Fibroblast of the conjunctiva (primary cell): ENCODE measurements at regions not wholly inside any gene's neighbourhood (a gene's known extent, or its start where the extent isn't known, plus 50 kb on each side); places are given as distances from the start of the nearest gene placed in this dataset.

Experiments used
- DNase-seq: peaks from one replicate; pipeline ENCODE4 v3.0.0-alpha.2; 2010; ENCODE audit warnings: low read depth

DNA sequence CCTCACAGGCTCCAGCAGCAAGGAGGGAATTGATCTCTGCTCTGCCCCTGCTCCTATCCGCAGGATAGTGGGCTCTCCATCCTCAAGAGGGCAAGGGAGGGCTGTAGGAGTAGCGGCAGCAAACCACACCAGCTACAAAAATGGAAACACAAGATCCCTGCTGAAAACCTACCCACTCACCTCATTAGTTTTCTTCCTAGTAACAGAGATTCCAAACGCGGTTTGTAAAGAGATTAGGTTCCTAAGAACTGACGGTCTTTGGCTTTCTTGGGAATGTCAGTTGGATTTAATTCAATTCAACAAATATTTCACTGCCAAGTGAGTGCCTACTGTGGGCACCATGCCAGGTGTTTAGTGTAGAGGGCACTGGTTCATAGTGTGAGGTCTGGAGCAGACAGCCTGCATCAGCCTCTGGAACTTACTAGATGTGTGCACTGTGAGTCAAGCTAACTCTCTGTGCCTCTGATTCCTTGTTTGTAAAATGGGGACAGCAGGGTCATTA lies 84.7 kb downstream of the MRPL46 start:
- DNase-seq, result no peak

DNA sequence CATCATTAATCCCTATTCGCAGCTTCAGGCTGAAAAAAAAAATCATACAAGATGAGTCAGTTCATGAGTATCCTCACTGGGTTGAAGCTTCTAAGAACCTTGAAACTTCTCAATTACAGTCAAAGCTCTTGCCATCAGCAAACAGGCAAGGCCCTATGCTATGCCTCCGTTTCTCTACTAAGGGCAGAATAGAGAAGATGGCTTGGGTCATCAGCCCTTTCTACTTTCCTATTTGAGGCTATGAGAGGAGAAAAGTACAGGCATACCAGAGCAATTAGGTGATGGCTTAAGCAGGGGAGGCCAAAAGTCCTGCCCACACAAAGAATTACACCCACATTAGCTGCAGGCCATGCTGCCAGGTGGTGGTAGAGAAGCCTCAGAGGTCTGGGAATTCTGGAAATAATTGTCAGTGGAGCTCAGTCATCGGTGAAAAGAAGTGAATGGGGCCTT lies 89.0 kb downstream of the MRPL46 start:
- DNase-seq, result no peak

DNA sequence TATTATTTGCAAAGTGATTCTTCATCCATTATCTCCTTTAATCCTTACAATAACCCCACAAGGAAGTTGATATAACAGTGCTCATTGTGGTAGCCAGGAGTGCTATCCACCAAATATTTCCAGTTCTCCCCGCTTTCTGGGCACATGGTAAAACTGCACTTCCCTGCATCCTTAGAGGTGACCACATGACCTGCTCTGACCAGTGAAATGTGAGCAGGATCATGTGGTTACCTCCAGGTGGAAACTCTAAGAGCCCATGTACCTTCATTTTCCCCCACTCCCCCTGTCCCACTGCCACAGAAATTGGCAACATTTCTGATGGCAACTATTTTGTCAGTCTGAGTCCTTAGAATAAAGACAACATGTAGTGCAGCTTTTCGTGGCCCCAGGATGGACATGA lies 89.7 kb downstream of the MRPL46 start:
- DNase-seq, result no peak

DNA sequence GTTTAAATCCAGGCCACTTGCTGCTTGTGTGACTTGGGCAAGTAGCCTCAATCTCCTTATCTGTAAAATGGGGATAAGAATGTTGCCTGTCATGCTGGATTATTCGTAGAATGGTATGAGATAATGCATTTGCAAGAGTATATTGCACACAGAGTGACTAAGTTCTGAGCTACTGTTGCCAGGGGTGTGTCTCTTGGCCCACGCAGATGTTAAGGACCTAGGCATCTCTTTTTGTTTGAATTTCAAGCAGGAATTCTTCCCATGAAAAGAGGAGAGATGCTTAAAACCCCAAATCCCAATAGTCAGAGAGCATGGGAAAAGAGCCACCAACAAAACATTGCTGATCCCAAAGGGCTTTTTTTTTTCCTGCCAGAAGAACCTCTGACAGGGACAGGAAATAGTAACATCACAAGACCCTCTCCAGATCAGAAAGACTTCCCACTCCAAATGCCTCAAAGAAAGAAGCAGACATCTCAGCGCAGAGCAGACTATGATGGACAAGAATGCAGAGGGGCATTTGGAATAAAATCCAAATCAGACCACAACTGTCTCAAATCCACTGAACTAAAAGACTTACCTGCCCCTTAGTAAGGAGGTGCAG lies 90.5 kb downstream of the MRPL46 start:
- DNase-seq, result peak; percentile 3

DNA sequence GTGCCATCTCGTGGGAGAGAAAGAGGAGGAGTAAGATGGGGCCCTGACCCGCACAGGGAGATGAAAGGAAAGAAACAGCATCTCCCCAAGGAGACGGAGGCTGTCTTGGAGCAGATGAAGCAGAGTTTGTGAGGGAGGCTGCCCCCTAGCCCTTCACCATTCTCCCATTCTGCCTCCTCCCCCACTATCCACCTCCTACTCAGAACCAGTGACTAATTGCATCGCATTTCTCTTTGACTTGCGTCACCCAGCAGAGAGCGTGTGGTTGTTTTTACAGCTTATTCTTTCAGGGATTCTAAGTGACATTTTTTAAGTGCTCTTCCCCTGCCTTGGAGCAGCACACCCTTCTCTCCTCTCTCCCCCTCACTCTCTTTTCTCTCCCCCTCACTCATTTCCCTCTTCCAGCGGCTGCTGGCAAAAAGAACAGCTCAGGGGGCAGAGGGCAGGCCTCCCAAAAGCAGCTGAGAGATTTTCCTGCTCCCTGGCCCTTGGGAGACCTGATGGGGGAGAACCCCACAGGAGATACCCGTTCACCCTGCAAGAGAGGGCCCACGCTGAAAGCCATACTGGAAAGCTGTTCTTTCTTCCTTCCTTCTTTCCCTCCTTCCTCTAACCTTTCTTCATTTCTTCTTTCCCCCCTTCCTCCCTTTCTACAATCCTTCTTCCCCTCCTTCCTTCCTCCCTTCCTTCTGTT lies 91.8 kb downstream of the MRPL46 start:
- DNase-seq, result peak; percentile 32

DNA sequence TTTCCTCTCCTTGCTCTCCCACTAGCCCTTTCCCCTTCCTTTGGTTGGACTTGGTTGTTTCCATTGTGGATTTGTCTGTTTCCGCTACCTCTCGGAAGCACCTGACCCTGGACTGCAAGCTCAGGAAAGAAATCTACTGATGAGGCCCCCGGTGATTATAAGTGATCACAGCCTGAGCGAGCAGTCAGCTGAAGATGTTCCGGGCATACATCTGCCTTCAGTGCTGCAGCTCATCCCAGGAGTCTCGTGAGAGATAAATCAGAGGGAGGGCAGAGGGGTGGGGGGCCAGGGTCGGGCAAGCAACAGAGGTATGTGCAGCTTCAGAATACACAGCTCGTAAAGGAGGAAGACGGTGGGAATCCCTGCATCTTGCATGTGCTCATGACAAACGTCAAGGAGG lies 102.1 kb downstream of the MRPL46 start:
- no peak for DNase-seq

DNA sequence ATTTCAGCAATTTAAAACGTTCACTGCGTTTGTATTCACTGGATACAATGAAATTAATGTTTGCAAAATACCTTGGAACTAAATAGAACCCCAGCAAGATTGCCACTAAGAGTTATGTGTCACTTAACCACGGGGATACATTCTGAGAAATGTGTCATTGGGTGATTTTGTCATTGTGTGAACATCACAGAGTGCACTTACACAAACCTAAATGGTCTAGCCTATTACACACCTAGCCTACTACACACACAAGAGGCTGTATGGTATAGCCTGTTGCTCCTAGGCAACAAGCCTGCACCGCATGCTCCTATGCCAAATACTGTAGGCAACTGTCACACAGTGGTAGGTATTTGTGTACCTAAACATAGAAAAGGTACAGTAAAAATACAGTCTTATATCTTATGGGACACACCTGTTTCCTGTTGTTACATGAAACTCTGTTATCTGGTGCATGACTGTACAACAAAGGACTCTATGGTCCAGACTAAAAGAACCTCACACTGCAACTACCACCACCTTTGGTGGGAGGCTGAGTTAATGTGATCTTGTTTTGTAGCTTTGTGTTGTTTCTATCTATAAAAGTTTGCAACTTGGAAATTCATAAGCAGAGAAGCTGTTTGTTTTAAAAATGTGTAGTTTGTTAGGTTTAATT lies 92.2 kb upstream of the NTRK3 start:
- no peak for DNase-seq

DNA sequence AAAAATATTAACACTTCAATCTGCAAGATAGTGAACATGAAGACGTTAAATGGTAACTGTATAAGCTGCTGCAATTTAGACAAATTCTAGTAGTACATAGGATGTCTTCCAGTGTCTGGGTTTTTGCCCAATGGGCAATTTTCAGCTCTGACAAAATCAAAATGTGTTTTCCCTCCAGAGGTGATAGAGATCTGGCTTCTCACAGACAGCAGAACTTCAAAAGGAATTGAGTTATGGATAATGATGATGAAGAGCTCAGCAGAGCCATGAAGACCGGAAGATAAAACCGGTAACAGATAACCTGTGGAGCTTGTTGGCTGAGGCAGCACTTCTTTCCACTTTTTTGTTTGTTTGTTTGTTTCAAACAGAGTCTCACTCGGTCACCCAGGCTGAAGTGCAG lies 89.4 kb upstream of the NTRK3 start:
- DNase-seq, result no peak

DNA sequence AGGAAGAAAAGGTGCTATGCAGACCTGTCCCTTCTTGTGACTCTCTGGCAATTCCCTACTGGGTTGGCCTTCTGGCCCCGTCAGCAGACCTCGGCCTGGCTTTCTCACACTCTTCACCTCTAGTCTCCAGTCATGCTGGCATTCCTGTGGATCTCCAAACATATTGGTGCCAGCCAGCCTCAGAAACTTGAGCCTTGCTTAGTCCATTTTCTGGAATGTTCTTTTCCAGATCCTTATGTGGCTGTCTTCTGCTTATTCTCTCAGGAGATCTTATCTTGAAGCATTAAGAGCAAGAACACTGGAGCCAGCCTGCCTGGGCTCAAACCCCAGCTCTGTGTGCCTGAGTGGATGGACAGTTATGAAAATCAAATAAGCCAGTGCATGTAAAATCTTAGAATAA lies 88.2 kb upstream of the NTRK3 start:
- DNase-seq, result no peak

DNA sequence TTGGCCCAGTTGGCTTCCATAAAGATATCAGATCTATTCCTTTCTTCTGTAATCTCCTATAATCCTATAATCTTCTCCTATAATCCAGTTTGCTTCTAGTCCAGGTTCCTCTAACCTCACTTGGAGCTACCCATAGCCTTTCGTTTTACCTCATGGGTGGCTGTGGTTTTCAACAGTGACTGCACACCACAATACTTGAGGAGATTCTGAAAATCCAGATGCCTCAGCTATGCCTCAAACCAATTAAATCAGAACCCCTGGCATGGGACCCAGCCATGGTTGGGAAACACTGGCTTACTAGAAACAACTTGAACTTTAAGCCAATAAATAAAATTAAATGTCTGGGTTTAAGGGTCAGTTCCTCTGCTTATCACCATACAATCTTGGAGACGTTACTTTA lies 86.1 kb upstream of the NTRK3 start:
- no peak for DNase-seq

DNA sequence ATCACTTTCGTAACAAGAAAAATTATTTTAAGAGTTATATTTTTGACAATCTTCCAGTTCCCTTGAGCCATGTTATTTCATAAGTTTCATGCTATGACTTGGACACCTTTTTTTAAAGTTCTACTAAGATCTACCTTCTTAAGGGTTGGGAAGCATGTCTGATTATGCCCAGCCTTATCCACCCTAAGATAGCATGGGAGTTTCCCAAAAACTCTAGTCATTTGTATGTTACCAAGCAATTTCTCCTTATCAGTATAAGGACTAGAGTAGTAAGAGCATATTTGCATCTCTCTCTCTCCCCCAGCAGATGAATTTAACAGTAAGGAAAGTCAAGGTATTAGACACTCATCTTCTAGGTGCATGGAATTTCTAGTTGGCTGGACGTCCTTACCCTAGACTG lies 85.1 kb upstream of the NTRK3 start:
- no peak for DNase-seq

DNA sequence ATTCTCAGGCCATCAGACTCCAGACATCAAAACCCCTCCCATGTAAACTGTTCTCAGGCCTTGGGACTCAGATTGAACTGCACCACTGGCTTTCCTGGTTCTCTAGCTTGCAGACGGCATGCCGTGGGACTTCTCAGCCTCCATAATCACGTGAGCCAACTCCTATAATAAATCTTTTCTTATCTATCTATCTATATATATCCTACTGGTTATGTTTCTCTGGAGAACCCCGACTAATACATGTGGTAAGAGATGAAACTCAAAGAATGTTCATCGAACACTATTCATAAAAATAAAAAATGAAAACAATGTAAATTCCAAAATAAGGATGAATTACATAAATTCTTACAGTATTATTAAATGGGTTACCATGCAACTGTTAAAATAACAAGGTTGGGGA lies 84.5 kb upstream of the NTRK3 start:
- no peak for DNase-seq

DNA sequence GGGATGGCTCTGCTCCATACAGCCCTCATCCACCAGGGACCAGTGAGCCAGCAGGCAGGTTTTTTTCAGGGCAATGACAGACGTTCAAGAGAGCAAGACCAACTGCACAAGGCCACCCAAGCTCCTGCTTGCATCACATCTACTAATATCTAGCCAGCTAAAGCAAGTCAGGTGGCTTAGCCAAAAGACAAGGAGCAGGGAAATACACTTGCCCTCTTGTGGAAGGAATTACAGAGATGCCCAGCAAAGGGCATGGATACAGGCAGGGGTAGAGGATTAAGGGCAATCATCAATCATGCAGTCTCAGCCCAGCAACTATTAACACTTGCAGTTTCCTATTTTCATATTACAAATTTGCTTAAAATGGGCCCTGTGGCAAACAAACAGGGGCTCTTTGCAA lies 81.5 kb upstream of the NTRK3 start:
- no peak for DNase-seq

DNA sequence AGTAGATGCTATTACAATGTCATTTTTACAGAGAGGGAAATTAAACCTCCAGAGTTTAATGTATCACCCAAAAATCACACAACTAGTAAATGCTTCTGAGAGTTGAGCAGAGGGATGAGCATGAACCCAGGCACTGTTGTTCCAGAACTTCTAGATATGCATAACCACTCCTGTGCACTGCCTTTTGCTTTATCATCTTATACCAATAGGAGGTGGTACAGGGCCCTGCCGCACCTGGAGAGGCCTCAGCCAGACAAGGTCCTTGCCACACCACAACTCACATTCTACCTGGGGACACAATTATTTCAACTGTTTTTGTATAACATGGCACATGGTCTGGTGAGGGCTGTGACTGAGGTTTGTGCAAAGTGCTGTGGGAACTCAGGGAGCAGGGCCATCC lies 78.5 kb upstream of the NTRK3 start:
- DNase-seq, result no peak

DNA sequence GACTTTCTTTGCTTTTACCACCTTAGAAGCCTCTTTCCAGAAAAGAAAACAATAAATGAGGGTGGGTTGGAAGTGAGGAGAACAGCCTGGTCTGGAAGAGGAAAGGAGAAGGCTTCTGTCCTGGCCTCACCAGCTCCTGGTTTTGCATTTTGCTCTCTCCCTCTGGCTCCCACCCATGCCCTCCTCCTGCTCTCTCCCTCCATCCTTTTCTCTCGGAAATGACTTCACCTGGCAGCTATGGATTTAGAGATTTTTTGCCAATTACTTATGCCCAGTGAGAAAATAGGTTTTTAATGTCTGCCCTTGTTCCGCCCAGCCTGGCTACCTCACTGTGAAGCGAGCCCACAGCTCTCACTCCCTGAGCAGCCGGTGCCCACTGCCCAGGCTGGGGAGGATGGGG lies 77.9 kb upstream of the NTRK3 start:
- DNase-seq, result no peak

DNA sequence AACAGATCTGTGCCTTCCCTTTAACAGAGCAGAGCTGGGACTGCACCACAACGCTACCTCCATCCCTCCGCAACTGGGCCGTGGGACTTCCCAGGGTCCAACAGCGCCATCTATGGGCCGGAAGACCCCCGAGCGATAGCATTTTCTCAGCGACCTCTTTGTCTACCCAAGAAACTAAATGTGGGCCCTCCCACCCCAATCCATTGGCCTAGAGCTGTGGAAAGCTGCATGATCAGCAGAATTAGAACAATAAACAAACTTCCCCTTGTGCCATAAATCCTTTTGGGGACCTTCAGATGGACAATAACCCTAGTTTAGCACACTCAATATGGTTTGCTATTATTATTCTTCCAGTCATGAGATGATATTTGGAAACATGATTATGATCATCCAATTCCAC lies 74.8 kb upstream of the NTRK3 start:
- DNase-seq, result no peak

DNA sequence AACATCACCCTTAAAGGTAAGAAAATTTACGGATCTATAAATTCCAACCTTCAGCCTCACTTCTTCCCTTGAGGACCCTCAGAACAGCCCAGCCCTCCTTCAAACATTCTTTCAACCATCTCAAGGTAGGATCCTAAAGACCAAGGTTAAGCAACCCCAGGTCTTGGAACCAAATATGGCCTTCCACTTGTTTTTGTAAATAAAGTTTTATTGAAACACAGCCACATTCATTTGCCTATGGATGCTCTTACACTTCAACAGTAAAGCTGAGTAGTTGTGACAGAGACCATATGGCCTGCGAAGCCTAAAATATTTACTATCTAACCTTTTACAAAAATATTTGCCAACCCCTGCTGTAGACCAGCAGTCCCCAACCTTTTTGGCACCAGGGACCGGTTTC lies 70.4 kb upstream of the NTRK3 start:
- no peak for DNase-seq

DNA sequence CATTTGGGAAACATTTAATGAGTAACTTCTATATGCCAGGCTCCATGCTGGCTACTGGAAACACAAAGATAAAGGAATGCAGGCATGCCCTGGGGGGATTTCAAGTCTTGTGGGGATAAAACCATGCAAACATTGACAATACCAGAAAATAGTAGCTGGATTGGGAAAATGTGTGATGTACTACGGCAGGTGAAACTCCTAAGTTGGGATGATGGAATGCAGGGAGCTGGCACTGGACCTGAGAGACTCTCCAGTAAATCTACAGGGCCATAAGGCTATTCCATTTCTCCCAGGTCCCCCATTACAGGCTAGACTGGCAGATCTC lies 68.2 kb upstream of the NTRK3 start:
- DNase-seq, result no peak

DNA sequence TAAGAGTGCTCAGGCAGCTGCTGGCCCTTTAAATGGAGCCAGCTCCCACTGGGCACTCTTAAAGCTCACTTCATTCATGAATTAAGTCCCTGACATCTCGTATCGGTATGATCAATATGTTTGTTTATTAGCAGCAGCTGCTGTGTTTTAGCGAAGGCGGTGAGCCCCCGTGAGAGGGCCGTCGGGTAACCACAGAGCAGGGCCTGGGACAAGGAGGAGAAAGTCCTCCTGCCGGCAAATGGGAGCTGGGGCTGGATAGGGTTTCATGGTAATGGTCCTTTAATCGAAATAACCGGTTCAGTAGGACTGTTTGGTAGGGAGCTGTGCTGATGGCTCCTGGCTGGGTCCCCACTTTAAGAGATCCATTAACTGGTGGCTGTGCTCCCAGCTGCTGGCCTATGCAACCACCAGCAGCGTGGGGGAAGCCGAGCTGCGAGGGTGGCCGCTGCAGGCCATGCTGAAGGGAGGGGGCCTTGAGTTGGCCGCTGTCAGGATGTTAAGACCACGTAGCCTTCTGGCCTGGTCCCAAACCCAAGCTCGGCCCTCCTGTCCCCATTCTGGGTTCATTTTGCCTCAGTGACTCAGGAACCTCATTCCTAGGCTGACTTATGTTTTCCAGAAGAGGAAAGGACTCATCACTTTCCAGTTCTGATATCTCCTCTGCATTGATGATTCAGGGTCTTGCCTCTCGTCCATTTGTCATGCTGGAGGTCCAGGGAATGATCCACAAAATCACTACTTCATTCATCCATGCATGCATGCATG lies 67.6 kb upstream of the NTRK3 start:
- no peak for DNase-seq

DNA sequence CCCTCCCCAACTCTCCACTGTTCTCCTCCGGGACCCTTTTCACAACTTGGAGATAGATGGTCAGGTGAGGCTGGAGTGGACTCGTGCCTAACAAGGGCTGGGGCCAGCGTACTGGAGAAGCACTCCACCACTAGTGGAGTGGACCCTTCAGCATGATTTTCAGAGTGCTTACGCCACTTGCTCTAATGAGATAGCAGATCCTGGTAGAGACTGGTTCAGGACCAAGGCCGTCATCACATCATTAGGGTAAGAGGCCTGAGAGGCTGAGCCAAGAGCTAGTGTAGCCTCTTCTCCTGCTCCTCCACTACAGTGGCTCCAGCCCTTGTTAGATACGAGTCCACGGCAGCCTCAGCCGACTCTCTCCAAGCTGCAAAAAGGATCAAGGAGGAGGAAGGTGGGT lies 66.9 kb upstream of the NTRK3 start:
- DNase-seq, result no peak

DNA sequence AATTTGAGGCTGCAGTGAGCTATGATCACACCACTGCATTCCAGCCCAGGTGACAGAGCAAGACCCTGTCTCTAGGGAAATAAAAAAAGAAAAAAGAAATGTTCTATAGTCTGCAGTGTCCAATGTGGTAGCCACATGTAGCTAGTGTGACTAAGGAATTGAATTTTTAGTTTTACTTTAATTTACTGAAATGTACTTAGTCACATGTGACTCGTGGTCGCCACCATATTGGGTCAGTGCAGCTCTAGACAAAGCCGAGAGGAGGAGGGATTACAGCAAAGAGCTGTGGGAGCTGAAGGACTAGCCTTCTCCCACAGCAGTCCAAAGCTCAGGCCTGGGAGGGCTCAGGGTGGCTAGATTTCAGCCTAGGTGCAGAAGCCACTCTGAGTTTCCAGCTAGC lies 65.9 kb upstream of the NTRK3 start:
- no peak for DNase-seq

DNA sequence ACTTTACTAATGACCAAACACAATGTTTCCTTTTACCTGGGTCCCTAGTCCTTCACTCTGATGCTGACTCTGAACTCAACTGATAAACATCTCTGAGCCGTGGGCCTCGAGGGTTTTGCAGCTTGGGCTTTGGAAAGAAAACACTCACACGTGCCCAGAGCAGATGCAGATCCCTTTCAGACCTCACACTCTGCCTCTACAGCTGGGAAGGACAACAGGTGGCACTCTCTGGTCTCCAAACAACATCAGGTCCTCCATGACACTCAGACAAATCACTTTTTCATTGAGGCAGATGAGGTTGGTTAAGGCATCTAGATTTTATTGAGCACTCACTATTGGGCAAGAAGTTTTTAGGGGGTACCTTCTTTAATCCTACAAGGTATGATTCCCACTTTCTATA lies 64.7 kb upstream of the NTRK3 start:
- no peak for DNase-seq

DNA sequence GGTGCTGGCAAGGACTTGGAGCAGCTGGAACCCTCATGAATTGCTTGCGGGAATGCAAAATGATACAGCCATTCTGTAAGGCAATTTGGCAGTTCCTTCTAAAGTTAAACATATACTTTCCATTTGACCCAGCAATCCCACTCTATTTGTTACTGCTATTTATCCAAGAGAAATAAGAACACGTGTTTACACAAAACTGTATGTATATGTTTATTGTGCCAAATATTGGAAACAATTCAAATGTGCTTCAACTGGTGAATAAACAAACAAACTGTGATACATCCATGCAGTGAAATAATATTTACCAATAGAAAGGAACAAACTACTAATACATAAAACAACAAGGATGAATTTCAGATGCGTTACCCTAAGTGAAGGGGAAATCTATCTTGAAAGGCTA lies 60.0 kb upstream of the NTRK3 start:
- no peak for DNase-seq
